ENCODE measurements at regions not wholly inside any gene's neighbourhood (a gene's known extent, or its start where the extent isn't known, plus 50 kb on each side); places are given as distances from the start of the nearest gene placed in this dataset.

DNA sequence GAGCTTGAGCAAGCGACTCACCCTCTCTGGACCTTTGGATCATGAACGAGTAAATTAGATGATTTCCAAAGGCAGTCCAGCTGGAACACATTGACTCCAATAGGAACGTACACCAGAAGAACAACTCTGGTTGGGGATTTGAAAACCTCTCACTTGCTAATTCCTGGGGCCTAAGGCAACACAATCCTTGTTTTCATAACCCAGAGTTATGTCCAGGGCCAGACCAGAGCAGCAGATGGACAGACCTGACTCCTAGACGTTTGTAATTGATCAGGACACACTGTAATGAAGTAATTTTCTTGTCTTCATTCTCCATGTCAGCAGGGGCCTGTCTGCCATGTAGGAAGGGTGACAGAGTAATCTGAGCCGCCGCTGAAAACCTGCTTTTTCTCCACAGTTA, 283.9 kb downstream of the IDS start:
- H3K4me3 ChIP-seq, result no peak overlapping the region
- DNase-seq, result no peak
- no peaks in the 10 kb centered on the region for H3K4me1 ChIP-seq (ENCODE audit: low read depth)
- no peaks in the 10 kb centered on the region for H3K36me3 ChIP-seq (ENCODE audit: low read depth)
- H3K9me3 ChIP-seq, result no peaks in the 10 kb centered on the region
- intact Hi-C loops (cut with DNase I, micrococcal nuclease), result no loop called here
- ATAC-seq, result no peak
- TF ChIP-seq CTCF (IDR thresholded peaks at IDR 0.05), result no peak

GRCh38 chrX:149213264-149213663, 291.8 kb downstream of the IDS start:
- Histone ChIP-seq H3K9me3 (no peaks in the 10 kb centered on the region), H3K4me1 (ENCODE audit: low read depth) (no peaks in the 10 kb centered on the region), H3K4me3 (no peak overlapping the region), H3K36me3 (ENCODE audit: low read depth) (no peaks in the 10 kb centered on the region)
- TF ChIP-seq CTCF (IDR thresholded peaks at IDR 0.05), result no peak
- intact Hi-C loops (cut with DNase I, micrococcal nuclease), result no loop called here
- no peak for ATAC-seq
- DNase-seq, result no peak

- no peak for TF ChIP-seq CTCF (IDR thresholded peaks at IDR 0.05)
- Histone ChIP-seq H3K4me3 (no peak overlapping the region), H3K9me3 (no peaks in the 10 kb centered on the region), H3K4me1 (ENCODE audit: low read depth) (no peaks in the 10 kb centered on the region), H3K36me3 (ENCODE audit: low read depth) (no peaks in the 10 kb centered on the region)
- DNase-seq (no peak), ATAC-seq (no peak)
- intact Hi-C loops (cut with DNase I, micrococcal nuclease), result no loop called here
Observed at GRCh38 chrX:149208307-149208706, 296.8 kb downstream of the IDS start.

- no peak for DNase-seq
- ATAC-seq, result no peak
- Histone ChIP-seq H3K4me3 (no peak overlapping the region), H3K36me3 (ENCODE audit: low read depth) (no peaks in the 10 kb centered on the region), H3K9me3 (no peaks in the 10 kb centered on the region), H3K4me1 (ENCODE audit: low read depth) (no peaks in the 10 kb centered on the region)
- TF ChIP-seq CTCF (IDR thresholded peaks at IDR 0.05), result no peak
- intact Hi-C loops (cut with DNase I, micrococcal nuclease), result no loop called here
Observed at GRCh38 chrX:149207518-149207917, 297.6 kb downstream of the IDS start.

GRCh38 chrX:149205937-149206336, 299.2 kb downstream of the IDS start:
- H3K9me3 ChIP-seq, result no peaks in the 10 kb centered on the region
- no peak for ATAC-seq
- no peak for DNase-seq
- H3K4me1 ChIP-seq (ENCODE audit: low read depth), result no peaks in the 10 kb centered on the region
- intact Hi-C loops (cut with DNase I, micrococcal nuclease), result no loop called here
- no peak for TF ChIP-seq CTCF (IDR thresholded peaks at IDR 0.05)
- H3K36me3 ChIP-seq (ENCODE audit: low read depth), result no peaks in the 10 kb centered on the region
- H3K4me3 ChIP-seq, result no peak overlapping the region

DNA sequence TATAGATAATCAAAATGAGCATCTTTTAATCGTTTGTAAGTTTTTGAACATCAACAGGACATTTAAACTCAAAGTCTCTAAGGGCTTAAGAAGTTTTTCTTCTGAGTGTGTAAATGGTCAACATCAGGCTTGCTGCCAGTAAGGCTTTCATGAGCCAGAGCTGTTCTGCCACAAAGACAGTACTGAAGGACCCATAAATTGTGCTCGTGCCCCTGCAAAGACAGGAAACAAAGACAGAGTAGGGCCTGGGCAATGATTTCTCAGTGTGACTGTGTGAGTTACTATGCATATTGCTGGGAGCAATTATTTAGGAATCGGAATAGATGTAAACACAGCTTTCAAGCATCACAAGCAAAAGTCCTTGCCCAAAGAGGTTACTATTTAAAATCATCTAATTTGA, 300.0 kb downstream of the IDS start:
- intact Hi-C loops (cut with DNase I, micrococcal nuclease), result no loop called here
- Histone ChIP-seq H3K4me3 (no peak overlapping the region), H3K4me1 (ENCODE audit: low read depth) (no peaks in the 10 kb centered on the region), H3K9me3 (no peaks in the 10 kb centered on the region), H3K36me3 (ENCODE audit: low read depth) (no peaks in the 10 kb centered on the region)
- DNase-seq (no peak), ATAC-seq (no peak)
- no peak for TF ChIP-seq CTCF (IDR thresholded peaks at IDR 0.05)

All from mucosa of descending colon (tissue), 3 donors.